ENCODE measurements at regions not wholly inside any gene's neighbourhood (a gene's known extent, or its start where the extent isn't known, plus 50 kb on each side); places are given as distances from the start of the nearest gene placed in this dataset.

DNA sequence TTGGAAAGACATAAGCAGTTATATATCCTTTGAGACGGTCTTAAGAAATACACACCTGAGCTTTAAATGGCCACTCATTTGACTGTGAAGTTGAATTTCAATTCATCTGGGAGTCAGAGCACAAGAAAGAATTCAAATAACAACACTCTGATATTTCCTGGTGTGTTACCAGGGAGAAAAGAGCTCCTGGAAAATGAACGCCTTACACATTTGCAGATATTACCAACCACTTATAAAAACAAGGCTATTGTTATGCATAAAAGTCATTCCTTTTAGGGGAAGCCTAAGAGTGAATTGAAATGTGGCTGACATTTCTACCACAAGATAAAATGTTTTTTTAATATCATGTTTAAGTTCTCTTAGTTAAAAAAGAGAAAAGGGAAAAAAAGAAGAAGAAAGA lies 229.2 kb upstream of the PLEKHG7 start:
- H3K4me1 ChIP-seq, result peaks cover 9% of the 10 kb centered on the region
- no peak overlapping the region for H3K27ac ChIP-seq
- H3K27me3 ChIP-seq, result no peaks in the 10 kb centered on the region
- no peaks in the 10 kb centered on the region for H3K9me3 ChIP-seq
- intact Hi-C loops (cut with DNase I), result no loop called here
- TF ChIP-seq POLR2A (IDR thresholded peaks at IDR 0.05) (no peak), POLR2AphosphoS5 (IDR thresholded peaks at IDR 0.05; ENCODE audit: insufficient read depth in 1 of 2, low read depth in 1 of 2) (no peak), CTCF (IDR thresholded peaks at IDR 0.05) (no peak)
- DNase-seq (ENCODE audit: extremely low spot score in 2 of 2), result no peak
- H3K36me3 ChIP-seq, result no peaks in the 10 kb centered on the region
- no peak overlapping the region for H3K4me3 ChIP-seq

DNA sequence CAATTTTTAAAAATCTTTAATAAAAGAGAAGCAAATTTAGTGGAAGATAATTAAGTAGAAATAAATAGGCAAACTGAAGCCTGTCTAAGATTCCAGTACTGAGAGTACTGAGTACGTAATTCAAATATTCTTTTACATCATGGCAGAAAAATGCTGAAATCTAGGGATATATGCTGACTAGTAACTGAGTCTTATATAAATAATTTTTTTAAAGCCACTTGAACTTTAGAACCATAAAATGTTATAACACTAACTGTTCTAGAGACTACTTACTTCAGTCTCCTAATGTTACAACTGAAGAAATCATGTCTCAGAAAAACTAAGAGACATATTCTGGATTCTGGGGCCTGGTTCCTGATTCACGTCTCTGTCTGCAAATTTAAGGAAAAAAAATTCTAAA lies 230.6 kb upstream of the PLEKHG7 start:
- H3K36me3 ChIP-seq, result no peaks in the 10 kb centered on the region
- DNase-seq (ENCODE audit: extremely low spot score in 2 of 2), result no peak
- no peak for TF ChIP-seq POLR2AphosphoS5 (IDR thresholded peaks at IDR 0.05; ENCODE audit: insufficient read depth in 1 of 2, low read depth in 1 of 2)
- no peak for TF ChIP-seq POLR2A (IDR thresholded peaks at IDR 0.05)
- TF ChIP-seq CTCF (IDR thresholded peaks at IDR 0.05), result no peak

DNA sequence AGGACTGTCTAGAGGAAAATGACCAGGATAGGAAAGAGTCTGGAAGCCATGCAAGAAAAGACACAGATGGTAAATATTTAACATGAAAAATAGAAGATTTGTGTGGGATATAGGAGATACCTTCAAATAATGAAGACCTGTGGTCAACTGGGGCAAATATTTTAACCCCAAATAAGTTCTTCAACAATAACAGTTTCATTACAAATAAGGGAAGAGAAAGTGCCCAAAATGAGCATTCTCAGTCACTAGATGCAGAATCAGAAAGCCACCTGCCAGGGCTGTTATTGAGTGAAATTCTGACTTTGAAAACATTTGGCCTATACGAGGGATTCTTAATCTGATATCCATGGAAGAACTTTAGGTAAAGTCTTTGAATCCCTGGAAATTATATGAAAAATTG lies 231.2 kb upstream of the PLEKHG7 start:
- H3K4me3 ChIP-seq, result no peak overlapping the region
- no peaks in the 10 kb centered on the region for H3K9me3 ChIP-seq
- peaks cover 9% of the 10 kb centered on the region for H3K4me1 ChIP-seq
- H3K36me3 ChIP-seq, result no peaks in the 10 kb centered on the region
- intact Hi-C loops (cut with DNase I), result no loop called here
- H3K27me3 ChIP-seq, result no peaks in the 10 kb centered on the region
- TF ChIP-seq CTCF (IDR thresholded peaks at IDR 0.05) (no peak), POLR2A (IDR thresholded peaks at IDR 0.05) (no peak), POLR2AphosphoS5 (IDR thresholded peaks at IDR 0.05; ENCODE audit: insufficient read depth in 1 of 2, low read depth in 1 of 2) (no peak)
- DNase-seq (ENCODE audit: extremely low spot score in 2 of 2), result no peak
- H3K27ac ChIP-seq, result no peak overlapping the region

More for the DNA sequence above, 230.6 kb upstream of the PLEKHG7 start:
- no peak overlapping the region for H3K4me3 ChIP-seq
- peaks cover 9% of the 10 kb centered on the region for H3K4me1 ChIP-seq
- intact Hi-C loops (cut with DNase I), result no loop called here
- no peaks in the 10 kb centered on the region for H3K27me3 ChIP-seq
- no peak overlapping the region for H3K27ac ChIP-seq
- H3K9me3 ChIP-seq, result no peaks in the 10 kb centered on the region

GRCh38 chr12:92470608-92471021 lies 232.2 kb upstream of the PLEKHG7 start:
- intact Hi-C loops (cut with DNase I), result no loop called here
- Histone ChIP-seq H3K4me1 (peaks cover 9% of the 10 kb centered on the region), H3K36me3 (no peaks in the 10 kb centered on the region), H3K27me3 (no peaks in the 10 kb centered on the region), H3K9me3 (no peaks in the 10 kb centered on the region), H3K27ac (no peak overlapping the region), H3K4me3 (no peak overlapping the region)
- TF ChIP-seq POLR2AphosphoS5 (IDR thresholded peaks at IDR 0.05; ENCODE audit: insufficient read depth in 1 of 2, low read depth in 1 of 2) (no peak), POLR2A (IDR thresholded peaks at IDR 0.05) (no peak), CTCF (IDR thresholded peaks at IDR 0.05) (no peak)
- no peak for DNase-seq (ENCODE audit: extremely low spot score in 2 of 2)

DNA sequence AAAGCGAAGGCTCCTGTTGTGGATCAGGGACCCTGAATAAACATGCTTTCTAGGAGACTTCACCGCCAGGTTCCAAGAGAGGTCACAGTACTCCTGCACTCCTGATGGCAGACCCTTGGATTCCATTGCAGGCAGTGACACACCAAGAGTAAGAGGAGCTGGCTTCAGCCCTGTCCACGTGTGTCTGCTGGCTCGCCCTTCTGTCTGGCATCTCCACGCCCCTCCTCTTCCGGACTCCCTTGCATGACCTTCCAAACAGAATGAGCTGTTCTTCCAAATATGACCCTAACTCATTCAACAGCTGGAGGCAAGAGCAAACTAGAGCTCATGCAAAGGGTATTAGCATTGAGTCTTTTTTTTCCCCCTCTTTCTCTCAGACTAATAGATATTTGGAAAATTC lies 233.0 kb upstream of the PLEKHG7 start:
- H3K27me3 ChIP-seq, result no peaks in the 10 kb centered on the region
- no peak overlapping the region for H3K4me3 ChIP-seq
- no peak for TF ChIP-seq CTCF (IDR thresholded peaks at IDR 0.05)
- no peak for TF ChIP-seq POLR2A (IDR thresholded peaks at IDR 0.05)
- TF ChIP-seq POLR2AphosphoS5 (IDR thresholded peaks at IDR 0.05; ENCODE audit: insufficient read depth in 1 of 2, low read depth in 1 of 2), result no peak
- intact Hi-C loops (cut with DNase I), result no loop called here
- H3K27ac ChIP-seq, result no peak overlapping the region
- H3K36me3 ChIP-seq, result no peaks in the 10 kb centered on the region
- H3K9me3 ChIP-seq, result no peaks in the 10 kb centered on the region
- DNase-seq (ENCODE audit: extremely low spot score in 2 of 2), result no peak
- H3K4me1 ChIP-seq, result peaks cover 9% of the 10 kb centered on the region
